HFFc6 (cell line): ENCODE measurements at regions not wholly inside any gene's neighbourhood (a gene's known extent, or its start where the extent isn't known, plus 50 kb on each side); places are given as distances from the start of the nearest gene placed in this dataset.

ENCODE experiments used
- DNase-seq: peaks from one replicate; pipeline ENCODE4 v3.0.0-alpha.2; 2018
- H3K27ac Mint-ChIP-seq: 2 replicates; pipeline ENCODE4 v1.8.0; 2020; ENCODE audit warnings: mild to moderate bottlenecking, mixed read lengths
- H3K27me3 Mint-ChIP-seq: 2 replicates; pipeline ENCODE4 v1.8.0; 2021; ENCODE audit warnings: mild to moderate bottlenecking, moderate library complexity, mixed read lengths; ENCODE audit not compliant: insufficient read depth
- H3K36me3 Mint-ChIP-seq: 2 replicates; pipeline ENCODE4 v1.8.0; 2021; ENCODE audit warnings: low read depth, mixed read lengths
- H3K4me1 Mint-ChIP-seq: 2 replicates; pipeline ENCODE4 v1.8.0; 2020; ENCODE audit warnings: low read depth, mixed read lengths
- H3K4me3 Mint-ChIP-seq: 2 replicates; pipeline ENCODE4 v1.8.0; 2020; ENCODE audit warnings: mild to moderate bottlenecking, moderate library complexity, mixed read lengths
- H3K9me3 Mint-ChIP-seq: 2 replicates; pipeline ENCODE4 v1.8.0; 2020; ENCODE audit warnings: mild to moderate bottlenecking, mixed read lengths
- CTCF ChIP-seq: fragments of 200-600 bp; sonication (generic); IDR thresholded peaks from 2 replicates; pipeline ENCODE4 v1.5.0; 2021; ENCODE audit warnings: antibody characterized with exemption, mild to moderate bottlenecking

- Mint-ChIP-seq H3K4me1 (0 out of 2 replicates have a peak, but pooled peaks cover 3% of the 10 kb centered on the region), H3K36me3 (peaks cover 5% of the 10 kb centered on the region), H3K27ac (no peak overlapping the region), H3K27me3 (peaks cover 3% of the 10 kb centered on the region), H3K4me3 (no peak overlapping the region), H3K9me3 (peaks cover 4% of the 10 kb centered on the region; the same call in 1 of the 2 replicates)
- no peak for DNase-seq
- TF ChIP-seq CTCF, result no peak
Observed at GRCh38 chr16:87234601-87235000, 82.6 kb downstream of the C16orf95 start.

DNA sequence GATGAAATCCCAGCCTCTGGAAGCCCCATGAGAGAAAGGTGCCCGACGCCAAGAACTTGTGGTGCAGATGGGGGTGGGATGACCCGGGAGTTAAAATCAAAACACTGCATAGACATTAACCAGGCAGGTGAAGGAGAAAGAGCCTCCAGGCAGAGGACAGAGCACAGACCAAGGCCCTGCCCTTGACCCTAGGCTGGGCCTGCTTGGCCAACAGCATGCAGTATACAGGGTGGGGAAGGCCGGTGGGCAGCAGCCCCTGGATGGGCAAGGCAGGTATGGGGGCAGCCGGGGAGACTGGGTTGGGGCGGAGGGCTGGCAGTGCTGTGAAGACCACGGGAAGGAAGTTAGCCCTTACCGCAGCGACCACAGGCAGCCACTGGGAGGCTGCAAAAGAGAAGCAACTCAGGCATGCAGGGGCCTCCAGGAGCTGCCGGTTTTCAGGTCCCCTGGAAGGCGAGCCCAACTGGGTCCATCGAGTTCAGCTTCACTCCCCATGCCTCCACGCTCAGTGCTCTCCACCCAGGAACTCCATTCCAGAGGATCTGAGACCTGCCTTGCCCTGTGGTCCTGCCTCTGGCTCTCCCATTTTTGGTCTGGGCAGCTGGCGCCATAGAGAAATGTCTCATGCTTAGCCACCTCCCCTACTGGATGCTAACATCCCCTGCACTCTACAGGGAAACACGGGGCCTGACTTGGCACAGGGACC is 81.2 kb downstream of the C16orf95 start:
- H3K27me3 Mint-ChIP-seq, result peaks cover 3% of the 10 kb centered on the region
- no peak overlapping the region for H3K27ac Mint-ChIP-seq
- peaks cover 16% of the 10 kb centered on the region for H3K4me1 Mint-ChIP-seq
- no peak for DNase-seq
- TF ChIP-seq CTCF, result no peak
- H3K9me3 Mint-ChIP-seq, result peaks cover 4% of the 10 kb centered on the region; the same call in 1 of the 2 replicates
- peaks cover 10% of the 10 kb centered on the region for H3K36me3 Mint-ChIP-seq
- H3K4me3 Mint-ChIP-seq, result no peak overlapping the region

- DNase-seq, result no peak
- Mint-ChIP-seq H3K9me3 (peaks cover under 1% of the 10 kb centered on the region; the same call in 1 of the 2 replicates), H3K27ac (no peak overlapping the region), H3K4me1 (peaks cover 21% of the 10 kb centered on the region), H3K27me3 (peaks cover 3% of the 10 kb centered on the region), H3K4me3 (no peak overlapping the region), H3K36me3 (peaks cover 11% of the 10 kb centered on the region)
- no peak for TF ChIP-seq CTCF
Observed at GRCh38 chr16:87236516-87237115, 80.6 kb downstream of the C16orf95 start.

DNA sequence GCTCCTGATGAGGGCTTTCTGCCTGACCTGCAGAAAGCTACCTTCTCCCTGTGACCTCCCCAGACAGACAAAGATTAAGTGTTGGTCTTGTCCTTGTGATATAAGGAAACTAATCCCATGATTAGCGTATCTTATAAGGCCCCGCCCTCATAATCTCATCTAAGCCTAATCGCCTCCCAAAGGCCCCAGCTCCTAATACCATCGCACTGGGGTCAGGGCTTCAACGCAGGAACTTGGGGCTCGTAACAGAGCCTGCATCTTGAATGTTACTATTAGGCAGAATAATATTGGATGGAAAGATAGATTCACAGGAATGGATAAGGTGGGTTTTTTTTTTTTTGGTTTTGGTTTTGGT is 78.9 kb downstream of the C16orf95 start:
- H3K27ac Mint-ChIP-seq, result no peak overlapping the region
- peaks cover 6% of the 10 kb centered on the region for H3K36me3 Mint-ChIP-seq

DNA sequence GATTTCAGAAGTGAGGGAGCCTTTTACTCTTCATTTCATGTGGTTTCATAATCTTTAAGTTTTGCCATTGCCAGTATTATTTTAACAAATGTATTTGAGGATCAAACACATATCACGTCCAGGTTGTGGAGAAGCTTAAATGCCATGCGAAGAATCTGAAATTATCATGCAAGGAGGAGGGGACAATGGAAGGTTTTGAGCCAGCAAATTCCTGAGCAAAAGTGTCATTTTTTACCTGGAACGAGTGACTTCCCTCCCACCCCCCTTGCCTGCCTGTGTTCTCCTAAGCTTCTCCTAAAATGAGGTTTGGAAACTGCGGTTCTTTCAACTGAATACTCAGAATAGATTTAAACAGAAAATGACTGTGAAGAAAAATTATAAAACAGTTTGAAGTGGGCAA is 77.6 kb downstream of the C16orf95 start:
- Mint-ChIP-seq H3K36me3 (peaks cover 6% of the 10 kb centered on the region), H3K4me3 (no peak overlapping the region), H3K4me1 (peaks cover 21% of the 10 kb centered on the region), H3K9me3 (no peaks in the 10 kb centered on the region), H3K27me3 (peaks cover 3% of the 10 kb centered on the region), H3K27ac (no peak overlapping the region)
- DNase-seq, result no peak
- no peak for TF ChIP-seq CTCF

More for the DNA sequence above, 78.9 kb downstream of the C16orf95 start:
- Mint-ChIP-seq H3K27me3 (peaks cover 3% of the 10 kb centered on the region), H3K9me3 (no peaks in the 10 kb centered on the region), H3K4me3 (no peak overlapping the region), H3K4me1 (peaks cover 21% of the 10 kb centered on the region)
- DNase-seq, result no peak
- no peak for TF ChIP-seq CTCF
